Esophagus mucosa (tissue), 1 donor: ENCODE measurements at regions not wholly inside any gene's neighbourhood (a gene's known extent, or its start where the extent isn't known, plus 50 kb on each side); places are given as distances from the start of the nearest gene placed in this dataset.
"Not testable (repeated sequence)": the region's sequence is repeated elsewhere in the genome, so short reads cannot be mapped to it uniquely, and the experiment has no call there.

Experiments used
- ATAC-seq: fragments of 200-7000 bp; cut with Tn5 transposase; one replicate; pipeline ENCODE4 v1.9.1; 2020
- donor health status: DM: yes; HTN: yes; CAD: no.

- ATAC-seq = peak; percentile 17
Measured at GRCh38 chr1:198935306-198935921, 296.6 kb downstream of the PTPRC start.

GRCh38 chr1:198936371-198937083, 297.7 kb downstream of the PTPRC start:
- no peak for ATAC-seq

- ATAC-seq = peak; percentile 83
Measured at GRCh38 chr1:198937231-198938031, 298.6 kb downstream of the PTPRC start.

GRCh38 chr1:198939286-198939685, 300.4 kb downstream of the PTPRC start:
- no peak for ATAC-seq

- no peak for ATAC-seq
Measured at GRCh38 chr1:198939956-198940355, 301.1 kb downstream of the PTPRC start.

- no peak for ATAC-seq
Measured at GRCh38 chr1:198942466-198942865, 303.6 kb downstream of the PTPRC start.

GRCh38 chr1:198943484-198944187, 304.8 kb downstream of the PTPRC start:
- no peak for ATAC-seq

GRCh38 chr1:198947456-198947855, 308.6 kb downstream of the PTPRC start:
- no peak for ATAC-seq

GRCh38 chr1:198948895-198949659, 310.2 kb downstream of the PTPRC start:
- no peak for ATAC-seq

GRCh38 chr1:198950036-198950435, 311.2 kb downstream of the PTPRC start:
- ATAC-seq = no peak

- ATAC-seq = no peak
Measured at GRCh38 chr1:198955085-198955484, 316.2 kb downstream of the PTPRC start.

- no peak for ATAC-seq
Measured at GRCh38 chr1:198957044-198957443, 318.2 kb downstream of the PTPRC start.

- ATAC-seq = no peak
Measured at GRCh38 chr1:198959032-198959431, 320.2 kb downstream of the PTPRC start.

GRCh38 chr1:198959676-198960075, 320.8 kb downstream of the PTPRC start:
- no peak for ATAC-seq

- ATAC-seq = not testable (repeated sequence)
Measured at GRCh38 chr1:198963796-198964195, 325.0 kb downstream of the PTPRC start.

- ATAC-seq = no peak
Measured at GRCh38 chr1:198966519-198966918, 327.7 kb downstream of the PTPRC start.

- ATAC-seq = no peak
Measured at GRCh38 chr1:198967566-198967965, 328.7 kb downstream of the PTPRC start.

GRCh38 chr1:198968866-198969265, 330.0 kb downstream of the PTPRC start:
- ATAC-seq = no peak

GRCh38 chr1:198969981-198970380, 331.1 kb downstream of the PTPRC start:
- ATAC-seq = no peak

- ATAC-seq = no peak
Measured at GRCh38 chr1:198970916-198971315, 332.1 kb downstream of the PTPRC start.

GRCh38 chr1:198977909-198978308, 339.1 kb downstream of the PTPRC start:
- ATAC-seq = no peak

- no peak for ATAC-seq
Measured at GRCh38 chr1:198978523-198978922, 339.7 kb downstream of the PTPRC start.
